ENCODE measurements at regions not wholly inside any gene's neighbourhood (a gene's known extent, or its start where the extent isn't known, plus 50 kb on each side); places are given as distances from the start of the nearest gene placed in this dataset.

DNA sequence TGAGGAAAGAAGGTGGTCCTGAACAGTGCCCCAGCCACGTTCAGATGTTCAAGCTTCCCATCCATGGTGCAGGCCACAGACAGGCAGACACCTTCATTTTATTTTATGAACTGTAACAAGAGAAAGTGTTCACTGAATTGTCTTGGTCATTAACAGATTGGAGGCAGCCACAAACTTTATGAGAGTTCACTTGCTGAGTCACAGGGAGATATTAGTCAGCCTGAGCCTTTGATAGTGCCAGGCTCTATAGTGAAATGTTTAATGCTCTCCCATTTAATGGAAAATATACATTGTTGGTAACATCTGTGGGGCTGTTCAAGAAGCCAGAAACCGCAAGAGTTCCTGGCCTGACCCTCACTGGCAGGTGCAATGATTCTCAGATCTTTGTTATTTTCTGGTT lies 237.0 kb downstream of the TENT4A start:
- no peak for TF ChIP-seq CTCF (conservative IDR thresholded peaks at IDR 0.05; ENCODE audit: low read depth, low read length)
- TF ChIP-seq EZH2 (IDR thresholded peaks at IDR 0.05; ENCODE audit: borderline replicate concordance, low read depth, low read length, poor library complexity, severe bottlenecking): no peak

Measured in A673 (cell line).